H1 (cell line): ENCODE measurements at regions not wholly inside any gene's neighbourhood (a gene's known extent, or its start where the extent isn't known, plus 50 kb on each side); places are given as distances from the start of the nearest gene placed in this dataset.

ENCODE experiments used
- CTCF ChIA-PET: fragments of 300-600 bp; sonication (Branson Sonifier 250); formaldehyde crosslinking; loops from one replicate; lab custom pipeline; 2021; ENCODE audit not compliant: partially characterized antibody; lab: Charles Lee
- POLR2A ChIA-PET: fragments of 300-600 bp; sonication (Branson Sonifier 250); formaldehyde crosslinking; loops from one replicate; lab custom pipeline; 2021; ENCODE audit warnings: inconsistent platforms; ENCODE audit not compliant: partially characterized antibody; lab: Charles Lee
- DNase-seq, 2 experiments: peaks; one replicate each; pipeline versions ENCODE4 v3.0.0 to v3.0.0-alpha.2; 2010 to 2022; ENCODE audit warnings: low spot score in 2 of 2, low read depth in 1 of 2, mixed read lengths in 1 of 2
- FAIRE-seq: peaks from 2 replicates; lab custom pipeline; 2011; peaks lifted over from hg19 to GRCh38; lab: Jason Lieb, UNC
- H2AFZ ChIP-seq: 2 replicates; pipeline ENCODE4 v1.8.1; 2012; ENCODE audit warnings: low read length, inconsistent platforms
- H2AK5ac ChIP-seq: 2 replicates; pipeline ENCODE4 v1.6.1; 2013; ENCODE audit warnings: low read depth, low read length
- H2BK120ac ChIP-seq: replicated peaks from 2 replicates; pipeline ENCODE3; 2013; ENCODE audit warnings: low read depth, low read length, inconsistent platforms
- H2BK12ac ChIP-seq: 2 replicates; pipeline ENCODE4 v1.6.1; 2013; ENCODE audit warnings: low read depth, low read length
- H2BK15ac ChIP-seq: 2 replicates; pipeline ENCODE4 v1.6.1; 2013; ENCODE audit warnings: low read length
- H2BK20ac ChIP-seq: 2 replicates; pipeline ENCODE4 v1.6.1; 2013; ENCODE audit warnings: low read length
- H2BK5ac ChIP-seq: 2 replicates; pipeline ENCODE4 v1.6.1; 2013; ENCODE audit warnings: low read depth, low read length
- H3K14ac ChIP-seq: 2 replicates; pipeline ENCODE4 v1.6.1; 2013; ENCODE audit warnings: inconsistent platforms; ENCODE audit not compliant: insufficient read length
- H3K18ac ChIP-seq: 2 replicates; pipeline ENCODE4 v1.6.1; 2013; ENCODE audit warnings: low read length; ENCODE audit errors: extremely low read depth
- H3K23ac ChIP-seq: 2 replicates; pipeline ENCODE4 v1.6.1; 2013; ENCODE audit warnings: inconsistent platforms; ENCODE audit not compliant: insufficient read length
- H3K23me2 ChIP-seq: 2 replicates; pipeline ENCODE4 v1.6.1; 2013; ENCODE audit warnings: low read depth, low read length
- H3K27ac ChIP-seq: 2 replicates; pipeline ENCODE4 v1.6.1; 2011; ENCODE audit warnings: low read depth, low read length, inconsistent platforms
- H3K27me3 ChIP-seq, 4 experiments: replicated peaks in 1 of 4; 1 replicate in 1 of 4; 2 replicates in 3 of 4; pipeline versions ENCODE4 v1.6.1 to v1.8.1; 2011 to 2013; ENCODE audit warnings: low read length in 3 of 4, mild to moderate bottlenecking in 3 of 4, inconsistent platforms in 2 of 4, mixed read lengths in 2 of 4, moderate library complexity in 1 of 4; ENCODE audit not compliant: control insufficient read depth in 3 of 4, insufficient read depth in 3 of 4; ENCODE audit errors: extremely low read depth in 1 of 4
- H3K36me3 ChIP-seq, 4 experiments: 2 replicates each; pipeline versions ENCODE4 v1.6.1 to v1.8.1; 2011 to 2013; ENCODE audit warnings: mild to moderate bottlenecking in 4 of 4, low read length in 3 of 4, moderate library complexity in 2 of 4, control low read depth in 1 of 4, inconsistent platforms in 1 of 4; ENCODE audit not compliant: insufficient read depth in 4 of 4, control insufficient read depth in 2 of 4
- H3K4ac ChIP-seq: replicated peaks from 2 replicates; pipeline ENCODE3; 2013; ENCODE audit warnings: low read length, low read depth, mixed read lengths, inconsistent platforms; ENCODE audit not compliant: insufficient read length
- H3K4me1 ChIP-seq, 4 experiments: replicated peaks in 1 of 4; 1 replicate in 1 of 4; 2 replicates in 3 of 4; pipeline versions ENCODE4 v1.6.1 to v1.8.1; 2011 to 2013; ENCODE audit warnings: low read length in 3 of 4, inconsistent platforms in 2 of 4, mixed read lengths in 1 of 4; ENCODE audit not compliant: insufficient read depth in 4 of 4, control insufficient read depth in 3 of 4
- H3K4me2 ChIP-seq, 2 experiments: 2 replicates each; pipeline versions ENCODE4 v1.6.1 to v1.8.1; 2011 to 2013; ENCODE audit warnings: low read depth in 2 of 2, low read length in 2 of 2, control low read depth in 1 of 2, inconsistent platforms in 1 of 2, mild to moderate bottlenecking in 1 of 2; ENCODE audit not compliant: insufficient read depth in 1 of 2
- H3K4me3 ChIP-seq, 4 experiments: fragments of 200-600, 300-600 bp in 1 of 4; sonication (generic), shearing (Covaris generic), sonication (Bioruptor Twin) in 1 of 4; 2 replicates each; pipeline versions ENCODE4 v1.5.1 to v1.8.1; 2011 to 2016; ENCODE audit warnings: low read length in 4 of 4, low read depth in 3 of 4, control low read depth in 2 of 4, inconsistent platforms in 2 of 4, mild to moderate bottlenecking in 2 of 4, mixed read lengths in 1 of 4, moderate library complexity in 1 of 4; ENCODE audit not compliant: insufficient read depth in 2 of 4; ENCODE audit errors: extremely low read depth in 1 of 4
- H3K56ac ChIP-seq: replicated peaks from 2 replicates; pipeline ENCODE3; 2013; ENCODE audit warnings: low read depth, mild to moderate bottlenecking, mixed read lengths, low read length, inconsistent platforms; ENCODE audit not compliant: insufficient read length
- H3K79me1 ChIP-seq: 2 replicates; pipeline ENCODE4 v1.6.1; 2013; ENCODE audit warnings: low read depth, low read length, control low read depth
- H3K79me2 ChIP-seq, 2 experiments: 2 replicates each; pipeline versions ENCODE4 v1.6.1 to v1.8.1; 2012 to 2013; ENCODE audit warnings: low read length in 2 of 2, mild to moderate bottlenecking in 2 of 2, inconsistent platforms in 1 of 2; ENCODE audit not compliant: insufficient read depth in 2 of 2, control insufficient read depth in 1 of 2
- H3K9ac ChIP-seq, 4 experiments: replicated peaks in 1 of 4; 1 replicate in 1 of 4; 2 replicates in 3 of 4; pipeline versions ENCODE4 v1.6.1 to v1.8.1; 2011 to 2013; ENCODE audit warnings: low read depth in 3 of 4, low read length in 3 of 4, control low read depth in 2 of 4, mild to moderate bottlenecking in 2 of 4, moderate library complexity in 2 of 4, inconsistent platforms in 1 of 4; ENCODE audit errors: extremely low read depth in 1 of 4
- H3K9me3 ChIP-seq, 2 experiments: 2 replicates each; pipeline versions ENCODE4 v1.6.1 to v1.8.1; 2012 to 2013; ENCODE audit warnings: mild to moderate bottlenecking in 2 of 2, moderate library complexity in 2 of 2, control low read depth in 1 of 2, inconsistent platforms in 1 of 2, low read depth in 1 of 2, low read length in 1 of 2, mixed read lengths in 1 of 2; ENCODE audit not compliant: insufficient read depth in 2 of 2
- H4K20me1 ChIP-seq, 2 experiments: replicated peaks in 1 of 2; 2 replicates each; pipeline versions ENCODE3 to v1.8.1; 2011 to 2013; ENCODE audit warnings: inconsistent platforms in 2 of 2, low read length in 2 of 2, mild to moderate bottlenecking in 1 of 2; ENCODE audit not compliant: insufficient read depth in 2 of 2, control insufficient read depth in 1 of 2
- H4K5ac ChIP-seq: 2 replicates; pipeline ENCODE4 v1.6.1; 2013; ENCODE audit warnings: low read length, low read depth, mixed read lengths, inconsistent platforms; ENCODE audit not compliant: insufficient read length
- H4K8ac ChIP-seq: 2 replicates; pipeline ENCODE4 v1.8.0; 2013; ENCODE audit warnings: mild to moderate bottlenecking, moderate library complexity, low read length, inconsistent platforms; ENCODE audit not compliant: insufficient read depth; ENCODE audit errors: extremely low read depth
- H4K91ac ChIP-seq: replicated peaks from 2 replicates; pipeline ENCODE3; 2013; ENCODE audit warnings: low read length, mixed read lengths, inconsistent platforms; ENCODE audit not compliant: insufficient read length
- BRCA1 ChIP-seq: IDR thresholded peaks from 2 replicates; pipeline ENCODE4 v1.6.1; 2012; ENCODE audit warnings: low read depth, low read length, improper control_type of control experiment
- CREB1 ChIP-seq: IDR thresholded peaks from 2 replicates; pipeline ENCODE4 v1.6.1; 2012; ENCODE audit warnings: inconsistent platforms
- RBBP5 ChIP-seq: IDR thresholded peaks from 2 replicates; pipeline ENCODE4 v1.7.1; 2012; ENCODE audit warnings: low read depth, mild to moderate bottlenecking, inconsistent platforms, low read length, moderate library complexity, borderline replicate concordance
- YY1 ChIP-seq: IDR thresholded peaks from 2 replicates; pipeline ENCODE4 v1.6.1; 2011; ENCODE audit warnings: low read depth, mild to moderate bottlenecking, low read length
- WGBS, 2 experiments: shearing (Covaris generic) in 1 of 2; methylation state at CpG; one replicate each; pipeline versions ENCODE4 v1.1.6 to v1.1.7; 2013 to 2015; ENCODE audit warnings: low lambda C conversion rate in 2 of 2, mixed read lengths in 2 of 2, inconsistent platforms in 1 of 2, low coverage in 1 of 2, missing lambda C conversion rate in 1 of 2; ENCODE audit not compliant: insufficient replicate concordance in 2 of 2, insufficient coverage in 1 of 2, insufficient read length in 1 of 2; ENCODE audit errors: extremely low coverage in 1 of 2, missing lambda C conversion rate in 1 of 2; 5-methylcytosine and 5-hydroxymethylcytosine counted together
- TF ChIP-seq, protein P1 (sequence below), 3 experiments: IDR thresholded peaks; 1 replicate in 2 of 3; 2 replicates in 1 of 3; pipeline versions ENCODE4 v1.5.1 to v1.6.1; 2011; ENCODE audit warnings: low read length in 3 of 3, mild to moderate bottlenecking in 3 of 3, inconsistent platforms in 2 of 3, low read depth in 1 of 3, moderate library complexity in 1 of 3; ENCODE audit not compliant: insufficient read depth in 1 of 3; ENCODE audit errors: control extremely low read depth in 1 of 3

- H2BK20ac ChIP-seq: no peak overlapping the region
- no peak overlapping the region for H3K4me3 ChIP-seq
- no peak overlapping the region for H3K4ac ChIP-seq
- H2BK120ac ChIP-seq: no peak overlapping the region
- no peak overlapping the region for H3K23ac ChIP-seq
- H3K4me2 ChIP-seq: no peak overlapping the region
- H3K27me3 ChIP-seq: no peaks in the 10 kb centered on the region
- no peak overlapping the region for H2AK5ac ChIP-seq
- H3K36me3 ChIP-seq: no peaks in the 10 kb centered on the region
- H3K9me3 ChIP-seq: no peaks in the 10 kb centered on the region
- no peaks in the 10 kb centered on the region for H3K79me1 ChIP-seq
- H4K20me1 ChIP-seq: no peaks in the 10 kb centered on the region
- no peak overlapping the region for H3K56ac ChIP-seq
- ChIA-PET POLR2A (no interaction called here), CTCF (interaction anchor here (0.6 to 0.8 kb wide), 2 partner anchors 9 to 1555 kb away, joined by 3 read pairs; no protein-coding TSS in a partner anchor)
- no peaks in the 10 kb centered on the region for H3K23me2 ChIP-seq
- H2BK12ac ChIP-seq: no peak overlapping the region
- H2AFZ ChIP-seq: no peak overlapping the region
- no peak for FAIRE-seq
- no peak overlapping the region for H4K8ac ChIP-seq
- no peak overlapping the region for H3K18ac ChIP-seq
- H3K27ac ChIP-seq: no peak overlapping the region
- H3K79me2 ChIP-seq: no peaks in the 10 kb centered on the region
- H4K91ac ChIP-seq: no peak overlapping the region
- H3K4me1 ChIP-seq: no peaks in the 10 kb centered on the region
- no peak for DNase-seq
- H4K5ac ChIP-seq: no peak overlapping the region
- H2BK5ac ChIP-seq: no peak overlapping the region
- H3K14ac ChIP-seq: no peak overlapping the region
- H3K9ac ChIP-seq: no peak overlapping the region
- WGBS, 2 experiments: 97% methylated on average over 7 of the region's 11 CpGs; no CpG with 5 or more reads in 1 of the 2 experiments
- no peak overlapping the region for H2BK15ac ChIP-seq
- TF ChIP-seq BRCA1 (no peak), CREB1 (no peak), YY1 (no peak), RBBP5 (no peak)
- TF ChIP-seq, protein P1, sequence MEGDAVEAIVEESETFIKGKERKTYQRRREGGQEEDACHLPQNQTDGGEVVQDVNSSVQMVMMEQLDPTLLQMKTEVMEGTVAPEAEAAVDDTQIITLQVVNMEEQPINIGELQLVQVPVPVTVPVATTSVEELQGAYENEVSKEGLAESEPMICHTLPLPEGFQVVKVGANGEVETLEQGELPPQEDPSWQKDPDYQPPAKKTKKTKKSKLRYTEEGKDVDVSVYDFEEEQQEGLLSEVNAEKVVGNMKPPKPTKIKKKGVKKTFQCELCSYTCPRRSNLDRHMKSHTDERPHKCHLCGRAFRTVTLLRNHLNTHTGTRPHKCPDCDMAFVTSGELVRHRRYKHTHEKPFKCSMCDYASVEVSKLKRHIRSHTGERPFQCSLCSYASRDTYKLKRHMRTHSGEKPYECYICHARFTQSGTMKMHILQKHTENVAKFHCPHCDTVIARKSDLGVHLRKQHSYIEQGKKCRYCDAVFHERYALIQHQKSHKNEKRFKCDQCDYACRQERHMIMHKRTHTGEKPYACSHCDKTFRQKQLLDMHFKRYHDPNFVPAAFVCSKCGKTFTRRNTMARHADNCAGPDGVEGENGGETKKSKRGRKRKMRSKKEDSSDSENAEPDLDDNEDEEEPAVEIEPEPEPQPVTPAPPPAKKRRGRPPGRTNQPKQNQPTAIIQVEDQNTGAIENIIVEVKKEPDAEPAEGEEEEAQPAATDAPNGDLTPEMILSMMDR (IDR thresholded peaks at IDR 0.05; ENCODE audit: control extremely low read depth in 1 of 3, insufficient read depth in 1 of 3, low read depth in 1 of 3, low read length in 3 of 3): no peak
These were observed 1035.6 kb downstream of the VRK1 start for GRCh38 chr14:97832776-97833175.
